CD4-positive, alpha-beta T cell treated with Interleukin-17A for 4 hours (primary cell): ENCODE measurements at regions not wholly inside any gene's neighbourhood (a gene's known extent, or its start where the extent isn't known, plus 50 kb on each side); places are given as distances from the start of the nearest gene placed in this dataset.
"Not testable (repeated sequence)": the region's sequence is repeated elsewhere in the genome, so short reads cannot be mapped to it uniquely, and the experiment has no call there.

Source experiments
- DNase-seq: peaks from one replicate; pipeline ENCODE4 v3.0.0-alpha.2; 2020; ENCODE audit warnings: mixed read lengths

DNA sequence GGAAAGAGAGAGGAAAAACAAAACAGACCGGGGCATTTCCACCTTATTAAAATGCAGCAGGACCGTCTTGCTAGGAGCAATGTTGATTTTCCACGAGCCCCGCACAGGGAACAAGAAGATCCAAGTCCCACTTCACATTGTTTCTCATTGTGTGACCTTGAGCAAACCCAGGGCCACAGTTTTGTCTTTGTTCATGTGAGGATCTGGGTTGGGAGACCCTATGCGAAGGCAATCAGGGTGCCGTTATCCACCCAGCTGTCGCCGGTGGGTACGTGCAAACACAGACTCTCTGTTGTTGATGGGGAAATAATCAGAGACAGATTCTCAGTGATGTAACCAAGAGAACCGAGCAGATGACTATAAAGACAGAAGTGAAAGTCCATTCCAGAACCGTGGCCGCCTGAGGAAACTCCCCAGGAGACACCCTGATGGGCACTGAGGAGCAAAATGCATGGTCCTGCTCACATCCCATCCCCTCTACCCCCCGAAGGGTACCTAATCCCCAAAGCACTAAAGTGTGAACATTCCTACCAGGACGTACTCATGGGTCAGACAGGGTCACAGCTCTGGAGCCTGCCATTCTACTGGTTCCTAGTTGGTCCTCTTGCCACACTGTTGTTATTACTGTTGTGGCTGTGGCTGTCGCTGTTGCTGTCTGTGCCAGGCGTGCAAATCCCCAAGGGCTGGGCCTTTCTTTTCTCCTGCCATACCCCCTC, 102.7 kb upstream of the RBPJ start:
- no peak for DNase-seq

DNA sequence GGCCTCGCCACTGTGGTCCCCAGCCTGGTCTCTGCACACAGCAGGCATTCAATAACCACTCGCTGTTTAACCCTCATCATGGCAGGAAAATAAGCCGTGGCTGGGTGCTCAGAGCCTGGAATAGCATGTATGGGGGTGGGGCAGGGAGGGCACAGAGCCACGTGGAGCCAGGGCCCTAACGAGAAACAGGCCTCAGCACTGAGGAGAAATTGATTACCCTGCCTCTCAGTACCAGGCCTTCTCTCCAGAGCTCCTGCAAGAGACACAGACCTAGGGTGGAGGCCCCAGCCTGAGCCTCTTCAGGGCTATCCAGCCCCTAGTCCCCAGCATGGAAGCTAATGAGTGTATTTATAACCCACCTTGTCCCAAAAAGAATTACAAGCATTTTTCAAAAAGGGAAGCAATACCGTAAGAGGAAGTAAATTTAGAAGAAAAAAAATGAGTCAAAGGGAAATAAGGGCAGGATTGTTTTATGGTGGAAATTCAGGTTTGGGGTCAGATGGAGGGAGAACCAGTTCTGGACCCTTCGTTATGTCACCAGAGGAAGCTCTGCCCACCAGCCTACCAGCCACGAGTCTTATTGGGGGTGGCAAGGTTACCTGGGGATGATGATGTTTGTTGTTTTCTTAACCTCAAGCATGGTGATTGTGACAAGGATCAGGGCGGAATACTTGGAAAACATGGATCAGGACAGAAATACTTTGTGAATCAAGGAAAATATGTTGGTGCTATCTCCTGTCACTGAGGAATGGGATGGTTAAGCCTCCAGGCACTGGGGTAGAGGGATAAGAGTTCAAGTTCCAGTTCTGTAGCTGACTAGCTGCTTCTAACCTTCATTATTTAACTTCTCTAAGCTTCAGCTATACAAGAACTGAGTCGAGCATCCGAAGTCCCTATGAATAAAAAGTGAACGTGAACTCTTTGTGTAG, 101.9 kb upstream of the RBPJ start:
- no peak for DNase-seq

DNA sequence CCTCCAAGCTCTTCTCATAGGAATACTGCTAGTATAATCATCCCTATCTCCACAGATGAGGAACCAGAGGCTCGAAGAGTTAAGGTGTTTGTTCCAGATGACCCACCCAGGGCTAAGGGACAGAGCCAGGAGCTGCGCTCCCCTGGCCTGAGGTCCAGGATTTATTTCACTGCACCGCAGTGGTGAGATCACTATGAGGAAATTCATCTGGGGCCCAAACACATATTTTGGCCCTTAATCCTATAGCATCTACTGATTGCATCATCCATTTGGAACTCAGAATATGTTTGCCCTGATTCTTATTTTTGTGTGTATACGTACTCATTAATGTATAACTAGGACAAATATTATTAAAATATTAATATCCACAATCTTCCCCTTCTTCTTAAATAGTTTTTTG, 100.1 kb upstream of the RBPJ start:
- DNase-seq, result no peak

DNA sequence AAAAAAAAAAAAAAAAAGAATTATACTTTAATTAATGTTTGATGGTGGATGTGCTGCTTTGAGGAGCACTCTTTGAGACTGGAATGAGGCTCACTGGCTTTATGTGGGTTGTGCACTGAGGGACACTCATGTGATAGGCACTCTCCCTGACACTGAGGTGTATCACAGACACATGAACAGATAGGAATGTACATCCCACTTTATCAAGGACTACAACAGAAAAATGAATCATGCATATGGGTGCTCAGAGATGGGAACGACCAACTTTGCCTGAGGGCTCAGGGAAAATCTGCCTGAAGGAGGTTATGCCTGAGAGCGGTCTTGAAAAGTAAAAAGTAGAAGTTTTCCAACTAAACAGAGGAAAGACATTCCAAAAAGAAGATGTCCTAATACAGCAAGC, 97.7 kb upstream of the RBPJ start:
- DNase-seq, result no peak

DNA sequence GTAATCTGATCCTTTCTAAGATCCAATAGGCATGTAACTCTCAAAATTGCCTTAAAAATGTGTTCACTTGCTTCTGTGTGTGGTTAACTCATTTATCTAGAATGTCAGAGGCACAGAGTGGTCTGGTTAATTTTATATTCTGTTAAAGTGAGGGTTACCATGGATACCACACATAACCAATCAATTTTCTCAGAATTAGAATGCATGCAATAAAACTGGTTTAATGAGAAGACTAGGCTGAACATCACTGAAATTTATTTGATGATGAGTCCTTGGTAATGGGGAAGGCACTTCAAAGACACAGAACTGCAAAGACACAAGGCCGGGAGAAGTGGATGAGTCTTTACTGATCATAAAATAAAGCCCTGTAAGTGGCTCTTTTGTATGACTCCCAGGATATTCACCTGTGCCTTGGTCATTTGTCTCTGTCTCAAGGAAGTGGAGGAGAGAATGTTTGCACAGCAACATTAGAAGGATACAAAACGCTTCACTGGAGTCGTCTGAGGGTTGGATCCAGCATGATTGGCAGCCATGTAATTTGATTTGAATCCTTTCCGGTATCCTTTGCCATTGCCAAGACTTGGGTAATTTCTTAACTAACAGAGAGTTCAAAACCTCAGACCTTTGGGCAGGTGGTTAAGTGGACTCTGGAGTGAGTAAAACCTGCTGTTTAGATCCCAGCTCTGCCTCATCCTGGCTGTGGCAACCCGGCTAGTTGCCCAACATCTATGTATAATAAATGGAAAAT, 94.0 kb upstream of the RBPJ start:
- DNase-seq, result no peak

DNA sequence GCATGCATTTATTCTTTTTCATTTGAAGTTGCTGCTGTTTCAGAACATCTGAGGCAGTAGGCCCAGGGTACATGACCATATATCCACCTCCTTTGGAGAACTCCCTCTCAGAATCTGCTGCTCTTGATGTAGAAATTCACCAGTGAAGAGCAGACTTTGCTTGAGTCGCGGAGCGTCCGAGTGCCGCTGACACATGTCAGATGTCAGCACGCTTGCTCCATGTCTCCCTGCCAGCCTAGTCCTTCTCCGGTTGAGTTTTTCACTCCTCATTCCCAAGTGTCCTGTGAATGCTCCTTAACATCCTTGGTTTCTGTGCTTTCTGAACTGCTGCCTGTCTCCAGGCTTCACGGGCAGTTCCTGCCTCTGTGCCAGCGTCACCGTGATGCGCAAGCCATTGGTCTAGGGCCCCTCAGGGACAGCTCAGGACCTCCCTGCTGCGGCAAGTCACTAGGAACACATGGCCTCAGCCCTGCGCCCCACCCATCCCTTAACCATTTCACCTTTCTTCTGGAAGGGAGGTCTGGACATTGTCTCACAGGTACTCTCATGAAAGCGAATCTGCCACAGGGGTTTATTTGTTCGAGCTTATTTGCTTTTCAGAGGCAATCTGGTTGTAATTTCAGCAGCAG, 93.1 kb upstream of the RBPJ start:
- DNase-seq, result no peak

DNA sequence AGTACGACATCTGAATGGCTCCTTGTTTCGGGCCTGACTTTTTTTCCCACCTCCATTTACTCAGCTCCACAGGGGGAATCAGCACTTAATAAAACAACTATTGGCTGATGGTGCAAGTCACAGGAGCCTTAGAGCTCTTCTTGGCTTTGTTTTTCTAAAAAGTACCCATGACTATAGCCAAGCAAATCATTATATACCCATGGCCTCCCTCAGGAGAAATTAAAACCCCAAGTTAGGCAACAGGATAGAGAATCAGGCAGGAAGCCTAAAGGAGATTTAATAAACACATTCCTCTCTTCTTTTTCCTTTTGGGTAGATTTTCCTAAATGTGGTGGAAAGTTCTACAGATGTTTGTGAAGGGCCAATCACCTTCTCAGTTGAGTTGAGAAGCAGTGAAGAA, 91.9 kb upstream of the RBPJ start:
- no peak for DNase-seq

DNA sequence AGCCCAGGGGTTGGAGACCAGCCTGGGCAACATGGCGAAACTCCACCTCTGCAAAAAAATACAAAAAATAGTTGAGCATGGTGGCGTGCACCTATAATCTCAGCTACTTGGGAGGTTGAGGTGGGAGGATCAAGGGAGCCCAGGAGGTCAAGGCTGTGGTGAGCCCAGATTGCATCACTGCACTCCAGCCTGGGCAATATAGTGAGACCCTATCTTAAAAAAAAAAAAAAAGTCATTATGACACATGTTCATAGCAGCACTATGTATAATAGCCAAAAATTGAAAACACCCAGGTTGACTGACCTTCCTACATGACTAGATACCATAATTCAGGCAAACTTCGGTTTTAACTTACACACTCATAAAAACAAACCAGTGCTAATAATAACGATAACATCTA, 90.8 kb upstream of the RBPJ start:
- no peak for DNase-seq

DNA sequence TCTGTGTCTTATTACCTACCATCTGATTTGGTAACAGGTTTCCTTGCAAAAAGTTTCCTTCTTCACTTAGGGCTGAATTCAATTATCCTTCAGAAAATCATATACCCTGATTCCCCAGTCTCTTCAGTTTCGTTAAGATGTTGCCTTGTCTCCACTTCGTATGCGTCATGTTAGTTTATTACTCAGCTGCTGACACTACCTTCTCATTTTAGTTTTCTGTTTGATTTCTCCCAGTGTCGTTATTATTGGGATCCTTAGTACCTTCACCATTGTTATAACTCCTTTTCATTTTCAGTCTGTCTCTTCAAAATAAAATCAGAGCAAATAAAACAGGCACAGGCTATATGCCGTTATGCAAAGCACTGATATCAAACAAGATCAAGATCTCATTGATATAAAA, 87.5 kb upstream of the RBPJ start:
- no peak for DNase-seq

DNA sequence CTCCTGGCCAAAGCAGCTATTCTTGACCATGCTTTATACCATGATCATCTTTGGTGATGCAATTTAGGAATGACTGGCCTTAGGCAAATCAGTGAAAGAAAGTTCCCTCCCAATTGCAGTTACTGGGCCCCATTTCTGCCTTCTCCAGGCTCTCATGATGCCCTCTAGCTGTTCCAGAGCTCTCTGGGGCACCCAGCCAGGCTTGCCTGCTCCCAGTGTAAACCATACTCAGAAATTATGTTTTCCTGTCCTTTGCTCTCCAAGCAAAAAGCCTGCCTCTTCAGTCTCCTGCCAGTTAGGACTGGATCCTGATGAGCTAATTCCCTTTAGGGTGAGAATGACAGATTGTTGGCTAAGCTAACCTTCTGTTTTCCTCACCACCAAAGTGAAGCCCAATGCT, 85.3 kb upstream of the RBPJ start:
- no peak for DNase-seq

DNA sequence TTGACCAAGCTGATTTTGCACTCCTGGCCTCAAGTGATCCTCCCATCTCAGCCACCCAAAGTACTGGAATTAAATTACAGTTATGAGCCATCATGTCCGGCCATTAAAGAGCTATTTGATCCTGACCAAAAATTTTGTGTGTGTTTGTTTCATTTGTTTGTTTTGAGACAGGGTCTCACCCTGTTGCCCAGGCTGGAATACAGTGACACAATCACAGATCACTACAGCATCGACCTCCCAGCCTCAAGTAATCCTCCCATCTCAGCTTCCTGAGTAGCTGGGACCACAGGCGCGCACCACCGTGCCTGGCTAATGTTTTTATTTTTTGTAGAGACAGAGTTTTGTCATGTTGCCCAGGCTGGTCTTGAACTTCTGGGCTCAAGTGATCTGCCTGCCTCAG, 82.9 kb upstream of the RBPJ start:
- DNase-seq, result no peak

DNA sequence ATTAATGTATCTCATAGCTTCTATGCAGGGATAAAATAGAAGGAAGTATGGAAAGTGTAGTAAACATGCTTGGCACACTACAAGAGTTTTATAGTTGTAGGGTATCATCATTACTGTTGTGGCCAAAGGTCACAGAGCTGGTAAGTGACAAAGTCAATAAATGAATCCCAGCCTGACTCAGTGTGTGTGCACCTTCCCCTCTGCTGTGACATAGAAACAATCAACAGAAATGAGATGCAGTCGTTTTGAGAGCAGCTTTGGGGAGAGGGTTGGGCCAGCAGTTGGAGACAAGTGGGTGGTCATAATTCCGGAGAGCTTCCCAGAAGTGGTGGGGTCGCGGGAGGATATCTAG, 82.4 kb upstream of the RBPJ start:
- DNase-seq, result no peak

DNA sequence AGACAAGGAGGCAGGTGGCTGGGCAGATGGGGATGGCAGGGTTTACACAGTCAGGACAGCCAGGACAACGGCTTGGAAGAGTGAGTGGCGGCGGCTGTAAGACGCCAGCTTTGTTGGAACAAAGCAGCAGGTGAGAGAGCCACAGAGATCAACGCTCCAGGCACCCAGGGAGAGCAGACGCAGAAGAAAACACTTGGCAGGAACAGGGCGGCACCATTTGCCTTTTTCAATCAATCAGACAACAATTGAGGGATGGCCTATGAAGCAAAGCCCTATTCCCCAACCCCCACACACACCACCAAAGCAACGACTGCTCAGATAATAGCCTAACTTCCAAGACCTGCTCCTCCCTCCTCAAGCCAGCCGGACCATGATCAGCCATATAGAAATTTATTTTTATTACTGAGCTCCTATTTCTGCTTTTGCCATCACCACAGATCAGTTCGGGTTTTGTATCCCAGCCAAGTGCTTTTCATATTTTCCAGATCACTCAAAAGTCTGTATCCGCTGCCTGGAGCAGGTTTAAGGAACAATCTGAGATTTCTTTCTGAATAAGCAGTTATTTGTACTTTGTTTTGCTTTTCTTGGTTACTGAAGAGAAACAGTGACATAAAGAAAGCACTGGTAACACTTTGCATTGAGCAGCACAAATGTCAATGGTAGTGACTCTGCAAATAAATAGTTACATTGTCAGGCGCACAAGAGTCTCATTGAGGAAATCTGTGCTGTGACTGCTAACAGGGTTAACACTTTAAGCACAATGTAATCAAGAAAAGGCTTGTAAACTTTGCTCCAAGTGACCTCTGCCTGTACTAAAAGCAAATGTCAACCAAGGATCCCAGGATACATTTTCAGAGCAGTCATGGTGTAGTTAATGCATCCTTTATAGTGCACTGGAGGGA, 81.8 kb upstream of the RBPJ start:
- no peak for DNase-seq

DNA sequence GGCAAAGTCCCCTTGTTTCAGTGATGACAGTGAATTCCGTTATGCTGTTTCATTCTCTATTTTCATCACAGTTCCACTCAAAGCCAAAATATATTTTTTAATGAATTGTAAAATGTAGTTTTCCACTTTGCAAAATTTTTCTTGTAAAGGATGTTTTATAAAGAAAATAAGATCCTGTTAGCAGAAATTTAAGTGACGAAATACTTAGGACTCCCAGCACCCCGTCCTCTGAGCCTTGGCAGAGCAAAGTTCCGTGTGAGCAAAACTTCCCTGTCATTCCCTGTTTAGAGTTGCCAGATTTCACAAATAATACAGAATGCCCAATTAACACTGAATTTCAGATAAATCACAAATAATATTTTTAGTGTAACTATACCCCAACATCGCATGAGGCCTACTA, 81.0 kb upstream of the RBPJ start:
- DNase-seq, result no peak

DNA sequence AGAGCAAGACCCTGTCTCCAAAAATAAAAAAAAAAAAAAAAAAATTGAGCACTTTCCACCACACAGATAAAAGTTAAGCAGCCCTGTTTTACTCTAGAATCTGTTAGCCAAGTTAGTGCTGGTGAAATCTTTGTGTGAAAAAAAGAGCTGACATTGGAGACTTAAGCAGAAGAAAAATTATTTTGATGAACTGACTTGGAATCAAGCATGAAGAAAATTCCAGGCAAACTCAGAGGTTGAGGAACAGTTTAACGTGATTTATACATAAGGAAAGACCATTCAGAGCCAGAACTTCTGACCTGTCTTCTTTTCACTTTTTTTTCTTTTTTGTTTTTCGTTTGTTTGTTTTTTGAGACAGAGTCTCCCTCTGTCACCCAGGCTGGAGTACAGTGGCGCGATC, 79.6 kb upstream of the RBPJ start:
- no peak for DNase-seq

DNA sequence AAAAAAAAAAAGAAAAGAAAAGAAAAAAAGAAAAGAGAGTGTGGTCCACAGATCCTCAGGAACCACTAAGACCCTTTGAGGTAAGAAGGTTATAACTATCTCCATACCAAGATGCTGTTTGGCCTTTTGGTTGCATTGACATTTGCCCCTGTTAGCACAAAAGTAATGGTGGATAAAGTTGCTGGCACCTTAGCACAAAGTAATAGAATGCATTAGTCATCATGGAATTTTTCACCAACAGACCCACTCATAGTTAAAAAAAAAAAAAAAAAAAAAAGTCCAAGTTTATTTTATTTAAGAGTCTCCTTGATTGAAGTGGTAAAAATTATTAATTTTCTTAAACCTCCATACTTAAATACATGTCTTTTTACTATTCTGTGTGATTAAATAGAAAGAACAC, 78.4 kb upstream of the RBPJ start:
- no peak for DNase-seq

DNA sequence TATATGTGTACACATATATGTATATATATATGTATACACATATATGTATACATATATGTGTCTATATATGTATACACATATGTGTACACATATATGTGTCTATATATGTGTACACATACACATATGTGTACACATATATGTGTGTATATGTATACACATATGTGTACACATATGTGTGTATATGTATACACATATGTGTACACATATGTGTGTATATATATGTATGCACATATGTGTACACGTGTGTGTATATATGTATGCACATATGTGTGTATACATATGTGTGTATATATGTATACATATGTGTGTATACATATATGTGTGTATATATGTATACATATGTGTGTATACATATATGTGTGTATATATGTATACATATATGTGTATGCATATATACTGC, 76.7 kb upstream of the RBPJ start:
- not testable (repeated sequence) for DNase-seq

DNA sequence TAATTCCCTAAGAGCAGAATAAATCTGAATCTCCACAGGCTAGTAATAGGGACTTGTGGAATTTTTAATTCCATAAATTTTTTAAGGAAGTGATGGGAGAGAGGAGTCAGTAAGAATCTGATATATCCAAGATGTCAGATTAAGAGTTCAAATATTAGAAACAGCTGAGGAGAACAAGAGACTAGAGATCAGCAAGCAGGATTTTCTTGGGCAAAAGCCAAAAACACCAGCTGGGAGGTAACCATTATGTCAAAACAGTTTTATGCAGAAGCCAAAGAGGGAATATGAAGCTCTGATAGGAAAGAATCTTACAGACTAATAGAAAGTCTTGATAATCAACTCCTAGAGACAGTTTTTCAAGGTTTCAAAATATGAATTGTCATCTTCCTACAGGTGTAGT, 72.2 kb upstream of the RBPJ start:
- DNase-seq, result no peak

DNA sequence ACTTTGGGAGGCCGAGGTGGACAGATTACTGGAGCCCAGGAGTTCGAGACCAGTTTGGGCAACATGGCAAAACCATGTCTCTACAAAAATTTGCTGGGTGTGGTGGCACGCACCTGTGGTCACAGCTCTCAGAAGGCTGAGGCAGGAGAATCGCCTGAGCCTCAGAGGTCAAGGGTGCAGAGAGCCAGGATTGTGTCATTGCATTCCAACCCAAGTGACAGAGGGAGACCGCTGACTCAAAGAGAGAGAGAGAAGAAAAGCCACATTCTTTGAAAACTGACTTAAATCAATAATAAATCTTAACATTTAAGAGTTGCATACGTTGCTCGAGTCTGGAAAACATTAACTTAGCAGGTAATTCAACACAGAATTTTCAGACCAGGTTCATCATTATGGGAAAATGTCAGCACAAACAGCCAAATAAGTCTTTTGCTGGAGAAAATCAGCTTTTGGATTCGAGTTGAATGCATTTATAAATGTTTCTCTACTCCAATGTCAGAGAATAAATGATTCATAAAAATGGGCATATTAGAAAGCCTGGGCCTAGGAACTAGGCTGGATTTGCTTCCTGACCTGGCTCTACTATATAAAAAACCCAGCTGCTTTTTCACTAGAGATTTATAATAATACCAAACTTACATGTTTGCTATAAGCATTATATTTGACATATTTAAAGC, 68.3 kb upstream of the RBPJ start:
- no peak for DNase-seq

DNA sequence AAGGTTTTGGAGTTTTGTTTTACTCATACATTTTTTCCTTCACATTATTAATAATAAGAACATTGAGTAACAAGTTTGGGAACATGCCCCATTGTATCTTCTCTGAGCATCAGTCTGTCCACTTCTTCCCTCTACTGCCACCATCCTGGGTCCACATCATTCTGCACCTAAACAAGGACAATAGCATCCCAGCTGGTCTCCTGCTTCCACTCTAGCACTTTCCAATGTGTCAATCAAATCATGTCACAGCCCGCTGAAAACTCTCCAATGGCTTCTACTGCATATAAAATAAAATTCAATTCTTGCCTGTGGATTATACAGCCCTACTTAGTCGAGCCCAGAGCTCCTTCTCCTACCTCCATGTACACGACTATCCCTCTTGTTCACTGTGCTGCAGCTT, 66.8 kb upstream of the RBPJ start:
- DNase-seq, result no peak

DNA sequence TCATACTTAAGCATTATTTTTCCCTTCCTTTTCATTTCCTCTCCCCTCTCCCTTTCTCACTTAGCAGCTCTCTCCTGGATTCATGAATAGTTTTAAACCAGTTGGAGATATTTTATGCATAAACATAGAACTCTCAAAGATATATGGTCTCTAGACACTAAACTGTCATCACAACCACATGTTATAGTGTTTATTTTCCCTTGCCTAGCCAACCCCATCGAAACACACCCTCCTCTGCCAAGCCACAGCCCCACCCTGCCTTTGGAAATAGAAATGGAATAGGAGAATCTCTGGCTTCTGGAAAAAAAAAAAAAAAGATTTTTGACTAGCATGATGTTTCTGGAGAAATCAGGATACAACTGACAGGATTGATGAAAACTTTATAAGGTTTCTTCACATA, 64.8 kb upstream of the RBPJ start:
- no peak for DNase-seq

DNA sequence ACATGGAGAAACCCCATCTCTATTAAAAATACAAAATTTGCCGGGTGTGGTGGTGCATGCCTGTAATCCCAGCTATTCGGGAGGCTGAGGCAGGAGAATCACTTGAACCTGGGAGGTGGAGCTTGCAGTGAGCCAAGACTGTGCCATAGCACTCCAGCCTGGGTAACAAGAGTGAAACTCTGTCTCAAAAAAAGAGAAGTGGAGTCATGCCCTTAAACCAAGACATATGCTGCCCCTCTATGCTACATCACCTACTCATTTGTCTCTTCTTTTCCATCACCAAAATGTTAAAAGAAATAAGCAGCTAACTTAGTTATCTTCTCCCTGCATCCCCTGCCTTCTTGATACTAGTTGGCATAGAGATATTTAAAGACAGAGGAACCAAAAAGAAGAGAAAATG, 63.4 kb upstream of the RBPJ start:
- not testable (repeated sequence) for DNase-seq
